HEK293 (cell line): ENCODE measurements at regions not wholly inside any gene's neighbourhood (a gene's known extent, or its start where the extent isn't known, plus 50 kb on each side); places are given as distances from the start of the nearest gene placed in this dataset.

Source experiments
- CTCF ChIA-PET: fragments of 350-600 bp; formaldehyde crosslinking; extraction: SDS; loops from one replicate; lab custom pipeline; 2021; ENCODE audit warnings: antibody characterized with exemption; lab: Yijun Ruan, JAX
- POLR2A ChIA-PET: fragments of 300-600 bp; formaldehyde crosslinking; extraction: SDS; loops from one replicate; lab custom pipeline; 2020; ENCODE audit warnings: antibody characterized with exemption, inconsistent platforms; lab: Yijun Ruan, JAX
- H3K27ac ChIP-seq: fragments of 200-500 bp; sonication (Bioruptor generic); 2 replicates; pipeline ENCODE4 v1.5.1; 2014; ENCODE audit warnings: low read depth, low read length, control low read depth, inconsistent platforms; ENCODE audit errors: extremely low read depth
- H3K36me3 ChIP-seq, 2 experiments: fragments of 200-500 bp in 1 of 2; sonication (Bioruptor generic) in 1 of 2; 1 replicate in 1 of 2; 2 replicates in 1 of 2; pipeline ENCODE4 v1.5.1; 2014 to 2017; ENCODE audit warnings: inconsistent platforms in 2 of 2, low read length in 2 of 2; ENCODE audit not compliant: control insufficient read depth in 2 of 2, insufficient read depth in 1 of 2
- H3K4me1 ChIP-seq: fragments of 200-500 bp; sonication (Bioruptor generic); 2 replicates; pipeline ENCODE4 v1.5.1; 2014; ENCODE audit warnings: mild to moderate bottlenecking, low read length, inconsistent platforms; ENCODE audit not compliant: control insufficient read depth, insufficient read depth
- H3K4me3 ChIP-seq: 2 replicates; pipeline ENCODE4 v1.5.1; 2011; ENCODE audit warnings: low read depth, mild to moderate bottlenecking, control low read depth, low read length, moderate library complexity
- H3K9me3 ChIP-seq: fragments of 200-500 bp; sonication (Bioruptor generic); 2 replicates; pipeline ENCODE4 v1.5.1; 2014; ENCODE audit warnings: low read depth, low read length, inconsistent platforms; ENCODE audit not compliant: control insufficient read depth, insufficient read depth
- KLF7 ChIP-seq: fragments of 450-650 bp; formaldehyde crosslinking; IDR thresholded peaks from 2 replicates; pipeline ENCODE4 v1.5.1; 2016; ENCODE audit warnings: missing biosample characterization, missing genetic modification characterization, borderline replicate concordance
- PRDM1 ChIP-seq: fragments of 450-650 bp; formaldehyde crosslinking; IDR thresholded peaks from 2 replicates; pipeline ENCODE4; 2016; ENCODE audit warnings: missing biosample characterization, missing genetic modification characterization
- YY1 ChIP-seq: fragments of 450-650 bp; formaldehyde crosslinking; IDR thresholded peaks from 2 replicates; pipeline ENCODE4 v1.5.1; 2018; ENCODE audit warnings: missing biosample characterization, missing genetic modification characterization
- ZBTB7A ChIP-seq: fragments of 450-650 bp; formaldehyde crosslinking; IDR thresholded peaks from 2 replicates; pipeline ENCODE4 v1.5.1; 2016; ENCODE audit warnings: low read depth, missing biosample characterization, missing genetic modification characterization
- ZNF132 ChIP-seq: fragments of 450-650 bp; formaldehyde crosslinking; IDR thresholded peaks from 2 replicates; pipeline ENCODE4 v1.5.1; 2017; ENCODE audit warnings: missing biosample characterization, missing genetic modification characterization, borderline replicate concordance
- ZNF146 ChIP-seq: fragments of 450-650 bp; formaldehyde crosslinking; IDR thresholded peaks from 2 replicates; pipeline ENCODE4 v1.5.1; 2016; ENCODE audit warnings: missing biosample characterization, missing genetic modification characterization
- ZNF157 ChIP-seq: fragments of 450-650 bp; formaldehyde crosslinking; IDR thresholded peaks from 2 replicates; pipeline ENCODE4 v1.5.1; 2016; ENCODE audit warnings: missing biosample characterization, missing genetic modification characterization
- ZNF292 ChIP-seq: fragments of 450-650 bp; formaldehyde crosslinking; IDR thresholded peaks from 2 replicates; pipeline ENCODE4 v1.5.1; 2016; ENCODE audit warnings: low read depth, missing biosample characterization, missing genetic modification characterization, borderline replicate concordance
- ZNF302 ChIP-seq: fragments of 450-650 bp; formaldehyde crosslinking; IDR thresholded peaks from 2 replicates; pipeline ENCODE4 v1.5.1; 2016; ENCODE audit warnings: missing biosample characterization, missing genetic modification characterization, low read depth
- ZNF341 ChIP-seq: fragments of 450-650 bp; formaldehyde crosslinking; IDR thresholded peaks from 2 replicates; pipeline ENCODE4; 2016; ENCODE audit warnings: low read depth, missing biosample characterization, missing genetic modification characterization
- ZNF391 ChIP-seq: fragments of 450-650 bp; formaldehyde crosslinking; IDR thresholded peaks from 2 replicates; pipeline ENCODE4 v1.5.1; 2016; ENCODE audit warnings: low read depth, missing biosample characterization, missing genetic modification characterization, borderline replicate concordance
- ZNF623 ChIP-seq: fragments of 450-650 bp; formaldehyde crosslinking; IDR thresholded peaks from 2 replicates; pipeline ENCODE4 v1.5.1; 2016; ENCODE audit warnings: missing biosample characterization, missing genetic modification characterization
- ZNF670 ChIP-seq: fragments of 450-650 bp; formaldehyde crosslinking; IDR thresholded peaks from 2 replicates; pipeline ENCODE4 v1.5.1; 2016; ENCODE audit warnings: missing biosample characterization, missing genetic modification characterization, low read depth
- ZNF776 ChIP-seq: fragments of 450-650 bp; formaldehyde crosslinking; IDR thresholded peaks from 2 replicates; pipeline ENCODE4 v1.5.0; 2017; ENCODE audit warnings: missing biosample characterization, missing genetic modification characterization, borderline replicate concordance
- ZNF837 ChIP-seq: fragments of 450-650 bp; formaldehyde crosslinking; IDR thresholded peaks from 2 replicates; pipeline ENCODE4 v1.5.1; 2016; ENCODE audit warnings: missing biosample characterization, missing genetic modification characterization
- ZNF843 ChIP-seq: fragments of 450-650 bp; formaldehyde crosslinking; IDR thresholded peaks from 2 replicates; pipeline ENCODE4 v1.5.1; 2016; ENCODE audit warnings: missing biosample characterization, missing genetic modification characterization
- ZSCAN16 ChIP-seq: fragments of 450-650 bp; formaldehyde crosslinking; IDR thresholded peaks from 2 replicates; pipeline ENCODE4 v1.5.1; 2016; ENCODE audit warnings: missing biosample characterization, missing genetic modification characterization
- TF ChIP-seq, protein P1 (sequence below): fragments of 450-650 bp; formaldehyde crosslinking; IDR thresholded peaks from 2 replicates; pipeline ENCODE4 v1.5.1; 2016; ENCODE audit warnings: missing biosample characterization, missing genetic modification characterization

GRCh38 chr15:95655089-95655607 is 675.4 kb upstream of the NR2F2 start:
- TF ChIP-seq ZNF776 (tag by site-specific recombination), result no peak
- CTCF ChIA-PET, result interaction anchor here (0.6 to 1.1 kb wide), 3 partner anchors 11 to 218 kb away, joined by 3 to 4 read pairs (median 3); no protein-coding TSS in a partner anchor
- no peaks in the 10 kb centered on the region for H3K36me3 ChIP-seq
- H3K9me3 ChIP-seq, result no peaks in the 10 kb centered on the region
- POLR2A ChIA-PET, result no interaction called here
- H3K4me1 ChIP-seq, result no peaks in the 10 kb centered on the region
- no peak overlapping the region for H3K4me3 ChIP-seq
- H3K27ac ChIP-seq, result no peak overlapping the region

GRCh38 chr15:95656595-95656994 is 673.9 kb upstream of the NR2F2 start:
- Histone ChIP-seq H3K36me3 (no peaks in the 10 kb centered on the region), H3K9me3 (no peaks in the 10 kb centered on the region), H3K4me1 (no peaks in the 10 kb centered on the region), H3K4me3 (no peak overlapping the region), H3K27ac (no peak overlapping the region)
- POLR2A ChIA-PET, result no interaction called here
- CTCF ChIA-PET, result no interaction called here
- no peak for TF ChIP-seq ZNF132 (tag by site-specific recombination)
- no peak for TF ChIP-seq YY1 (tag by site-specific recombination)
- no peak for TF ChIP-seq ZNF670 (tag by site-specific recombination)
- TF ChIP-seq ZNF341 (tag by site-specific recombination), result no peak
- no peak for TF ChIP-seq ZNF292 (tag by site-specific recombination)
- TF ChIP-seq, protein P1, sequence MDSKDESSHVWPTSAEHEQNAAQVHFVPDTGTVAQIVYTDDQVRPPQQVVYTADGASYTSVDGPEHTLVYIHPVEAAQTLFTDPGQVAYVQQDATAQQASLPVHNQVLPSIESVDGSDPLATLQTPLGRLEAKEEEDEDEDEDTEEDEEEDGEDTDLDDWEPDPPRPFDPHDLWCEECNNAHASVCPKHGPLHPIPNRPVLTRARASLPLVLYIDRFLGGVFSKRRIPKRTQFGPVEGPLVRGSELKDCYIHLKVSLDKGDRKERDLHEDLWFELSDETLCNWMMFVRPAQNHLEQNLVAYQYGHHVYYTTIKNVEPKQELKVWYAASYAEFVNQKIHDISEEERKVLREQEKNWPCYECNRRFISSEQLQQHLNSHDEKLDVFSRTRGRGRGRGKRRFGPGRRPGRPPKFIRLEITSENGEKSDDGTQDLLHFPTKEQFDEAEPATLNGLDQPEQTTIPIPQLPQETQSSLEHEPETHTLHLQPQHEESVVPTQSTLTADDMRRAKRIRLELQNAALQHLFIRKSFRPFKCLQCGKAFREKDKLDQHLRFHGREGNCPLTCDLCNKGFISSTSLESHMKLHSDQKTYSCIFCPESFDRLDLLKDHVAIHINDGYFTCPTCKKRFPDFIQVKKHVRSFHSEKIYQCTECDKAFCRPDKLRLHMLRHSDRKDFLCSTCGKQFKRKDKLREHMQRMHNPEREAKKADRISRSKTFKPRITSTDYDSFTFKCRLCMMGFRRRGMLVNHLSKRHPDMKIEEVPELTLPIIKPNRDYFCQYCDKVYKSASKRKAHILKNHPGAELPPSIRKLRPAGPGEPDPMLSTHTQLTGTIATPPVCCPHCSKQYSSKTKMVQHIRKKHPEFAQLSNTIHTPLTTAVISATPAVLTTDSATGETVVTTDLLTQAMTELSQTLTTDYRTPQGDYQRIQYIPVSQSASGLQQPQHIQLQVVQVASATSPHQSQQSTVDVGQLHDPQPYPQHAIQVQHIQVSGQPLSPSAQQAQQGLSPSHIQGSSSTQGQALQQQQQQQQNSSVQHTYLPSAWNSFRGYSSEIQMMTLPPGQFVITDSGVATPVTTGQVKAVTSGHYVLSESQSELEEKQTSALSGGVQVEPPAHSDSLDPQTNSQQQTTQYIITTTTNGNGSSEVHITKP (tag by site-specific recombination), result no peak
- TF ChIP-seq ZNF623, result no peak
- TF ChIP-seq ZNF843 (tag by site-specific recombination), result no peak

DNA sequence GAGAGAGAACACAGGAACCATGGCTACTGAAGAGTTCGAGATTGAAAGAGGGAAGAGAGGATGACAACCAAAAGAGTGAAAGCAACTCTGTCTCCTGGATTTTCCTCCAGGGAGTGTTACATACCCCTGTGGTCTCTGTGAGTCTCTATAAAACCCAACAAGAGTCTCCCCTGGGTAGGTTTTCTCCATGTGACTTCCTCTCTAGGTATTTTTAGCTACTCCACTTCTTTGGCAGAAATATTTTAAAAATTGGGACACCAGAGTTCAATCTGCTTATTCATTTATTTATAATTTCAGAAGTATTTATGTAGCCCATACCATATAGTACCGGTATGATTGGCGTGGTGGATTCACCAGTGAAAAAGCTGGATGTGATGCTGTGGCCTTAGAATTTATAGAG is 671.7 kb upstream of the NR2F2 start:
- Histone ChIP-seq H3K36me3 (no peaks in the 10 kb centered on the region), H3K9me3 (no peaks in the 10 kb centered on the region), H3K4me3 (no peak overlapping the region), H3K4me1 (no peaks in the 10 kb centered on the region), H3K27ac (no peak overlapping the region)
- CTCF ChIA-PET, result interaction anchor here (0.6 kb wide), 1 partner anchor 582 kb away, joined by 4 read pairs; no protein-coding TSS in a partner anchor
- TF ChIP-seq ZSCAN16 (tag by site-specific recombination) (no peak), PRDM1 (tag by site-specific recombination) (no peak), ZNF157 (tag by site-specific recombination) (no peak), ZNF837 (tag by site-specific recombination) (no peak), ZBTB7A (tag by site-specific recombination) (no peak), ZNF146 (tag by site-specific recombination) (no peak), KLF7 (no peak), ZNF302 (no peak), ZNF391 (tag by site-specific recombination) (no peak)
- POLR2A ChIA-PET, result no interaction called here
